ENCODE measurements at regions not wholly inside any gene's neighbourhood (a gene's known extent, or its start where the extent isn't known, plus 50 kb on each side); places are given as distances from the start of the nearest gene placed in this dataset.

DNA sequence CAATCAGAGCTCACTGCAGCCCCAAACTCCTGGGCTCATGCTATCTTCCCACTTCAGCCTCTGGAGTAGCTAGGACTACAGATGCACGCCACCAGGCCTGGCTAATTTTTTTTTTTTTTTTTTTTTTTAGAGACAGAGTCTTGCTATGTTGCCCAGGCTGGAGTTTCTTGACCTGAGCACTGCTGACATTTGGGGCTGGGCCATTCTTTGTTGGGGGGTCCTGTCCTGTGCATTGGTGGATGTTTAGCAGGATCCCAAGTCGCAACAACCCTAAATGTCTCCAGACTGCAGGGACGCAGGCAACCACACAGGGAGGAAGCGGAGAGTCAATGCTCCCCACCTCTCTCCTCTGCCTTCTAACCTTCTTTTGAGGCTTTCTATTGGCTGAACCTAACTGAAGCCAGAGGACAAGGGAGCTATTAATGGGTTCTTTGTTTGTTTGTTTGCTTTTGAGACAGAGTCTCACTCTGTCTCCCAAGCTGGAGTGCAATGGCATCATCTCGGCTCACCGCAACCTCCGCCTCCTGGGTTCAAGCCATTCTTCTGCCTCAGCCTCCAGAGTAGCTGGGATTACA lies 58.3 kb upstream of the ADGRE5 start (continued):
- TF ChIP-seq, protein P1, sequence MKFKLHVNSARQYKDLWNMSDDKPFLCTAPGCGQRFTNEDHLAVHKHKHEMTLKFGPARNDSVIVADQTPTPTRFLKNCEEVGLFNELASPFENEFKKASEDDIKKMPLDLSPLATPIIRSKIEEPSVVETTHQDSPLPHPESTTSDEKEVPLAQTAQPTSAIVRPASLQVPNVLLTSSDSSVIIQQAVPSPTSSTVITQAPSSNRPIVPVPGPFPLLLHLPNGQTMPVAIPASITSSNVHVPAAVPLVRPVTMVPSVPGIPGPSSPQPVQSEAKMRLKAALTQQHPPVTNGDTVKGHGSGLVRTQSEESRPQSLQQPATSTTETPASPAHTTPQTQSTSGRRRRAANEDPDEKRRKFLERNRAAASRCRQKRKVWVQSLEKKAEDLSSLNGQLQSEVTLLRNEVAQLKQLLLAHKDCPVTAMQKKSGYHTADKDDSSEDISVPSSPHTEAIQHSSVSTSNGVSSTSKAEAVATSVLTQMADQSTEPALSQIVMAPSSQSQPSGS (IDR thresholded peaks at IDR 0.05; ENCODE audit: low read length), result no peak
- TF ChIP-seq RXRA (IDR thresholded peaks at IDR 0.05; ENCODE audit: insufficient read depth, low read depth, low read length) (no peak), NRF1 (IDR thresholded peaks at IDR 0.05; ENCODE audit: low read depth, low read length) (no peak), CBX5 (IDR thresholded peaks at IDR 0.05; ENCODE audit: low read depth, low read length) (no peak), HDAC2 (IDR thresholded peaks at IDR 0.05; ENCODE audit: borderline replicate concordance in 1 of 2, low read depth in 2 of 2, low read length in 2 of 2) (no peak), MAFK (IDR thresholded peaks at IDR 0.05; ENCODE audit: low read depth, low read length) (no peak), SP4 (IDR thresholded peaks at IDR 0.05; ENCODE audit: low read length) (no peak), PHF8 (conservative IDR thresholded peaks at IDR 0.05; ENCODE audit: low read depth, low read length) (no peak)

Data from H1 (cell line).